Chondrocyte (in vitro differentiated cells): ENCODE measurements at regions not wholly inside any gene's neighbourhood (a gene's known extent, or its start where the extent isn't known, plus 50 kb on each side); places are given as distances from the start of the nearest gene placed in this dataset.

Source experiments
- DNase-seq: peaks from one replicate; pipeline ENCODE4 v3.0.0; 2021; ENCODE audit warnings: mixed read lengths, low spot score
- H3K27ac Mint-ChIP-seq: one replicate; pipeline ENCODE4 v1.8.0; 2021; ENCODE audit warnings: mild to moderate bottlenecking, moderate library complexity, mixed read lengths; ENCODE audit not compliant: unreplicated experiment
- H3K27me3 Mint-ChIP-seq: 2 replicates; pipeline ENCODE4 v1.8.0; 2021; ENCODE audit warnings: low read depth, mixed read lengths
- H3K36me3 Mint-ChIP-seq: 2 replicates; pipeline ENCODE4 v1.8.0; 2021; ENCODE audit warnings: low read depth, mixed read lengths
- H3K4me1 Mint-ChIP-seq: 2 replicates; pipeline ENCODE4 v1.8.0; 2021; ENCODE audit warnings: low read depth, mild to moderate bottlenecking, mixed read lengths
- H3K4me3 Mint-ChIP-seq: one replicate; pipeline ENCODE4 v1.8.0; 2021; ENCODE audit warnings: mild to moderate bottlenecking, moderate library complexity, mixed read lengths; ENCODE audit not compliant: unreplicated experiment
- H3K9me3 Mint-ChIP-seq: 2 replicates; pipeline ENCODE4 v1.8.0; 2021; ENCODE audit warnings: low read depth, mixed read lengths
- TF ChIP-seq, protein P1 (sequence below): fragments of 200-600 bp; sonication (generic); IDR thresholded peaks from 2 replicates; pipeline ENCODE4 v1.5.0; 2021; ENCODE audit warnings: antibody characterized with exemption, mild to moderate bottlenecking, moderate library complexity

DNA sequence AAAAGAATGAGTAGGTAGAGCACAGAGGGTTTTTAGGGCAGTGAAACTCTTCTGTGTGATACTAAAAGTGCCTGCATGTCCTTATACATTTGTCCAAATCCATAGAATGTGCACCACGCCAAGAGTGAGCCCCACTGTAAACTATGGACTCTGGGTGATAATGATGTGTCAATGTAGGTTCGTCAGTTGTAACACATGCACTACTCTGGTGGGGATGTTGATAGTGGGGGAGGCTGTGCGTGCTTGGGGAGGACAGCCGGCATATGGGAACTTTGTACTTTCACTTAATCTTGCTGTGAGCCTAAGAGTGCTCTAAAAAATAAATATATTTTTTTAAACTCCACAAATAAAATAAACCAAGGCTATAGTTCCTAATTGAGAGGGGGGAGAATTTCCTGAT is 319.2 kb downstream of the SHQ1 start:
- Mint-ChIP-seq H3K9me3 (peaks cover 4% of the 10 kb centered on the region), H3K27ac (no peak overlapping the region), H3K27me3 (peaks cover 6% of the 10 kb centered on the region), H3K4me3 (no peak overlapping the region), H3K4me1 (no peaks in the 10 kb centered on the region), H3K36me3 (peaks cover 2% of the 10 kb centered on the region)
- DNase-seq: no peak
- TF ChIP-seq, protein P1, sequence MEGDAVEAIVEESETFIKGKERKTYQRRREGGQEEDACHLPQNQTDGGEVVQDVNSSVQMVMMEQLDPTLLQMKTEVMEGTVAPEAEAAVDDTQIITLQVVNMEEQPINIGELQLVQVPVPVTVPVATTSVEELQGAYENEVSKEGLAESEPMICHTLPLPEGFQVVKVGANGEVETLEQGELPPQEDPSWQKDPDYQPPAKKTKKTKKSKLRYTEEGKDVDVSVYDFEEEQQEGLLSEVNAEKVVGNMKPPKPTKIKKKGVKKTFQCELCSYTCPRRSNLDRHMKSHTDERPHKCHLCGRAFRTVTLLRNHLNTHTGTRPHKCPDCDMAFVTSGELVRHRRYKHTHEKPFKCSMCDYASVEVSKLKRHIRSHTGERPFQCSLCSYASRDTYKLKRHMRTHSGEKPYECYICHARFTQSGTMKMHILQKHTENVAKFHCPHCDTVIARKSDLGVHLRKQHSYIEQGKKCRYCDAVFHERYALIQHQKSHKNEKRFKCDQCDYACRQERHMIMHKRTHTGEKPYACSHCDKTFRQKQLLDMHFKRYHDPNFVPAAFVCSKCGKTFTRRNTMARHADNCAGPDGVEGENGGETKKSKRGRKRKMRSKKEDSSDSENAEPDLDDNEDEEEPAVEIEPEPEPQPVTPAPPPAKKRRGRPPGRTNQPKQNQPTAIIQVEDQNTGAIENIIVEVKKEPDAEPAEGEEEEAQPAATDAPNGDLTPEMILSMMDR: no peak

DNA sequence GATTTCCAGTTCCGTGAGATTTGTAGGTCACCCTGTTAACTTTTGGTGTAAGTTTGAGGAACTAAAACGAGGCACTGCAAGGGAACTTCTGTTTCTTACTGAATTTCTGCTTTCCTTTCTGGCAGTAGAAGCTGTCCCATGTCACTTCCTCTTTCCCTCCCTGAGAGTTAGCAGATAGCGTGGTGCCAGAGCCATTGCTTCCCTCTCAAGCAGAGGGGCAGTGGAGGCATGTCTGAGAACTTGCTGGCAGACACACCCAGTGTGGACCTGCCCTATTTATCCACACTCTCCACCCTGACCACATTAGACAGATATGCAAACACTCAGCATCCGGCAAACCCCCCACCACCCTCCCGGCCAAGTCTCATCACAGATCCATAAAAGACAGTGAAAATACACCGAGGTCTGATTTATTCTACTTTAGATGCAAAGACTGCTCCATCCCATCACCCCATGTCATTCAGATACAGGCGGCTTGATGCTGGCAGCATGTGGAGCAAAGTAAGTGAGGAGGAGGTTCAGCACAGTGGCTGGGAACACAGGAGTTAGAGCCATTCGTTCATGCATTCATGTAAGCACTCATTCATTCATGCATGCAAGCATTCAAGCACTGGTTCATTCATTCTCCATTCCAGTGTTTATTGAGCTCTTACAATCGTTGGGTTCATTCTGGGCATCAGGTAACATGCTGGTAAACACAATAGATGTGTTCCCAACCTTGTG is 324.7 kb downstream of the SHQ1 start:
- TF ChIP-seq, protein P1: no peak
- Mint-ChIP-seq H3K36me3 (no peaks in the 10 kb centered on the region), H3K4me3 (no peak overlapping the region), H3K27ac (no peak overlapping the region), H3K9me3 (no peaks in the 10 kb centered on the region), H3K27me3 (no peaks in the 10 kb centered on the region), H3K4me1 (peaks cover 17% of the 10 kb centered on the region)
- no peak for DNase-seq

DNA sequence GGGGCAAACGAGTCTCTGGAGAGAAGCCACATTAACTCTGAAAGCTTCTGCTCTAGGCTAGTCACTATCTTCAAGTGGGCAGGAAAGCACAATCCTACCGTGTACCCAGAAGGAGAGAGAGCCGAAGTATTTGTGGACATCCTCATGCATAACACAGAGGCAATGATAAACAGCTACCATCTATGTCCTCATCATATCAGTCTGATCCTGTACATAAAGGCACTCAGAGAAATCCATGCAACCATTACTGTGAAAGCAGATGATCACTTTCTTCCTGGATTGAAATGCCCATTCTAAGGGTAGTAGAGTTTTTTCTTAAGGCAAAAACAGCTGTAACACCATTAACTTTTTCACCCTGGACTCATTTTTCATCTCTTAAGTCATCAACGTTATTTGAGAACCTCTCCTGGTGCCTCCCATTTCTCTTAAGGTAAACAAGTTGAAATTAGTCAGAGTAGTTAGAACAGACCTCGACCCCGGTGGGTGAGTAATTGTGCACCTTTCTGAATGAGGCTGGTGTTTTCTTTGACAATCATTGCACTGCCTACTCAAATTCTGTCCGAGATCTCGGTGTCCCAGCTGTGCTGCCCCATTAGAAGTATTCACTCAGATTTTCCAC is 327.4 kb downstream of the SHQ1 start:
- Mint-ChIP-seq H3K27me3 (no peaks in the 10 kb centered on the region), H3K9me3 (no peaks in the 10 kb centered on the region), H3K27ac (no peak overlapping the region), H3K36me3 (no peaks in the 10 kb centered on the region), H3K4me1 (peaks cover 25% of the 10 kb centered on the region), H3K4me3 (no peak overlapping the region)
- DNase-seq: no peak
- TF ChIP-seq, protein P1: no peak

DNA sequence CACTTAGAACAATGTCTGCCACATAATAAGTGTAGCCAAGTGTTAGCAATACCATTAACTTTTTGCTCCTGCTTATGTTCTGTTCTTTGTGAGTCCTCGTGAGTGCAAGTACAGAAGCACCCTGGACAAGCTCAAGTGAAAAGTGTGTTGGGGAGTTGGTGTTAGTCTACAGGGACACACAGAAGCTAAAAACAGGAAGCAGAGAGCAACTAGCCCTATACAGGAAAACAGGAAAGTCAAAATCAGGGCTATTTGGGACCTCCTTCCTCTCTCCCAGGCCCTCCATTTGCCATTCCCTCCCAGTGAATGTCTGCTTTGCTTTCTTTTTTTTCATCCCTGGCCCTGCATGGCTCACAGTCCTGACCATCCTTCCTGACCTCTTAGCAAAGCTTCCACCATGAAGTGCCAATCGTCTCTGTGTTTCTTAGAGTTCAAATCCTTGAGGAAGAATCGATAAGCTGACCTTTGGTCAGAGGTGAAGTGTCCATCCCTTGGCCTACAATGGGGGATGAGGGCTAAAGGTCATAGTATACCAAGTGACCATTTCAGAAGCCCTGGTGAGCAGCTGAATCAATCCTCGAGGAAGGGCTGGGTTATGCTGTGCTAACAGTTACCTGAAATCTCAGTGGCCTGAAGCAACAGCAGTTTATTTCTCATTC is 328.2 kb downstream of the SHQ1 start:
- no peaks in the 10 kb centered on the region for H3K27me3 Mint-ChIP-seq
- peaks cover 31% of the 10 kb centered on the region for H3K4me1 Mint-ChIP-seq
- H3K4me3 Mint-ChIP-seq: no peak overlapping the region
- H3K36me3 Mint-ChIP-seq: no peaks in the 10 kb centered on the region
- H3K27ac Mint-ChIP-seq: no peak overlapping the region
- no peaks in the 10 kb centered on the region for H3K9me3 Mint-ChIP-seq
- TF ChIP-seq, protein P1: no peak
- DNase-seq: no peak

DNA sequence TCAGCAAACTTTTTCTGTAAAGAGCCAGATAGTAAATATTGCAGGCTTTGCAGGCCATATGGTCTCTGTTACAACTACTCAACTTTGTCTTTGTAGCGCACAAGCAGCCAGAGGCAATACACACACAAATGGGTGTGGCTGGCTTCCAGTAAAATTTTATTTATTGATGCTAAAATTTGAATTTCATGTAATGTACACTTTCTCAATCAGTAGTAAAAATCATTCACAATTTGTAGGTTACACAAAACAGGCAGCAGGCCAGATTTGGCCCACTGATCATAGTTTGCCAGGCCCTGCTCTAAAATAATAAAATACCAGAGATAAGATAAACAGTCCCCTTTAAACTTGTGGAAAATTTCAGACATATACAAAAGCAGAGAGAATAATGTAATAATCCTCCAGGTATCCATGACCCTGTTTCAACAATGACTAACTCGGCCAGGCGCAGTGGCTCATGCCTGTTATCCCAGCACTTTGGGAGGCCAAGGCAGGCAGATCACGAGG is 330.3 kb downstream of the SHQ1 start:
- no peak overlapping the region for H3K4me3 Mint-ChIP-seq
- H3K4me1 Mint-ChIP-seq: peaks cover 31% of the 10 kb centered on the region
- no peaks in the 10 kb centered on the region for H3K9me3 Mint-ChIP-seq
- TF ChIP-seq, protein P1: no peak
- DNase-seq: no peak
- H3K36me3 Mint-ChIP-seq: no peaks in the 10 kb centered on the region
- peak overlapping the region; percentile 5 for H3K27ac Mint-ChIP-seq
- no peaks in the 10 kb centered on the region for H3K27me3 Mint-ChIP-seq
